ENCODE measurements at regions not wholly inside any gene's neighbourhood (a gene's known extent, or its start where the extent isn't known, plus 50 kb on each side); places are given as distances from the start of the nearest gene placed in this dataset.

DNA sequence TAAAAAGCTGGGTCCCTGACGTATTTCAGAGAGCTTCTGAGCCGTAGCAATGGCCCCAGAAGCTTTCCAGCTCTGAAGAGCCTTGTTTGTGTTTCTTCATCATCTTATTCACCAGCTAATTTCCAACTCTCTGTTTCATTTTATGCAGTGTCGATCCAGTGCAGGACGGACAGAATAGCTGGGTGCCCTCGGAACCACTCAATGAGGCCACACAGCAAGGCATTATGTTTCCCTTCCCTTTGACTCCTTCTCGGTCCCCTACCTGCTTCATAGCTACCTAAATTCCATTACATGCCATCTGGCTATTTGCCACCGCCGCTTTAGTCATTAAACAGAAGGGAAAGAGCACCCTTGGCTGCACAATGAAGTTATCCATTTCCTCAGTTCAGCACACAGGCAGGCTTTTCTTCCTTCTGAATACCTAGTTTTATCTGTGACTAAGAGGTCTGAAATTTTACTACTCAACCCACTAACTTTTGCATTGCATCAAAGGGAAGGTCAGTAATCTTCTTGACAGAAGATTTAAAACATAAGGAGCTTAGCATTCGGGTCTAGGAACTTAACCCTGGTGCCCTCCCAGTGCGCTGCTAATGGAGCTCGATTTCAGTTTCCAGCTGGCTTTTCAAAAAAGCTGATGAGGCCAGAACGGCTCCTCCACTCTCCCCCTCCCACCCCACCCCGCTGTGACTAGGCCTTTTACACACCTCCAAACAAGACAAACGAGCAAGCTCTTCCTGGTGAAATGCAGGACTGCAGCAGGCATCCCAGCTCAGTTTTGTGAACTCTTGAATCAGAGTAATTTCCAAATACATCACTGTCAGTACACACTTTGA is 176.8 kb downstream of the GXYLT1 start:
- DNase-seq (ENCODE audit: insufficient read length, low spot score) (no peak), FAIRE-seq (no peak)
- TF ChIP-seq POU2F2 (IDR thresholded peaks at IDR 0.05; ENCODE audit: low read depth, low read length) (no peak), POLR2A (IDR thresholded peaks at IDR 0.05; ENCODE audit: low read depth, low read length) (no peak), SPI1 (IDR thresholded peaks at IDR 0.05; ENCODE audit: low read depth, low read length) (no peak), PAX5 (IDR thresholded peaks at IDR 0.05; ENCODE audit: insufficient read depth, low read length, severe bottlenecking) (no peak), POLR2AphosphoS5 (IDR thresholded peaks at IDR 0.05; ENCODE audit: low read depth, low read length) (no peak), TAF1 (IDR thresholded peaks at IDR 0.05; ENCODE audit: low read depth, low read length) (no peak)

GRCh38 chr12:41966916-41967315 is 177.8 kb downstream of the GXYLT1 start:
- no peak for TF ChIP-seq POLR2AphosphoS5 (IDR thresholded peaks at IDR 0.05; ENCODE audit: low read depth, low read length)
- TF ChIP-seq PAX5 (IDR thresholded peaks at IDR 0.05; ENCODE audit: insufficient read depth, low read length, severe bottlenecking) = no peak
- TF ChIP-seq POU2F2 (IDR thresholded peaks at IDR 0.05; ENCODE audit: low read depth, low read length) = no peak
- TF ChIP-seq SPI1 (IDR thresholded peaks at IDR 0.05; ENCODE audit: low read depth, low read length) = no peak
- TF ChIP-seq POLR2A (IDR thresholded peaks at IDR 0.05; ENCODE audit: low read depth, low read length) = no peak
- no peak for TF ChIP-seq TAF1 (IDR thresholded peaks at IDR 0.05; ENCODE audit: low read depth, low read length)
- FAIRE-seq (no peak), DNase-seq (ENCODE audit: insufficient read length, low spot score) (no peak)

GRCh38 chr12:41966001-41966400 is 178.7 kb downstream of the GXYLT1 start:
- FAIRE-seq = no peak
- no peak for TF ChIP-seq POU2F2 (IDR thresholded peaks at IDR 0.05; ENCODE audit: low read depth, low read length)
- no peak for TF ChIP-seq SPI1 (IDR thresholded peaks at IDR 0.05; ENCODE audit: low read depth, low read length)
- TF ChIP-seq PAX5 (IDR thresholded peaks at IDR 0.05; ENCODE audit: insufficient read depth, low read length, severe bottlenecking) = no peak
- no peak for TF ChIP-seq TAF1 (IDR thresholded peaks at IDR 0.05; ENCODE audit: low read depth, low read length)
- TF ChIP-seq POLR2A (IDR thresholded peaks at IDR 0.05; ENCODE audit: low read depth, low read length) = no peak
- TF ChIP-seq POLR2AphosphoS5 (IDR thresholded peaks at IDR 0.05; ENCODE audit: low read depth, low read length) = no peak
- no peak for DNase-seq (ENCODE audit: insufficient read length, low spot score)

- no peak for FAIRE-seq
Observed at GRCh38 chr12:41963398-41963797, 181.3 kb downstream of the GXYLT1 start.

GRCh38 chr12:41962171-41962572 is 182.5 kb downstream of the GXYLT1 start:
- TF ChIP-seq POLR2A (IDR thresholded peaks at IDR 0.05; ENCODE audit: low read depth, low read length) = no peak
- no peak for TF ChIP-seq SPI1 (IDR thresholded peaks at IDR 0.05; ENCODE audit: low read depth, low read length)
- no peak for TF ChIP-seq POLR2AphosphoS5 (IDR thresholded peaks at IDR 0.05; ENCODE audit: low read depth, low read length)
- no peak for TF ChIP-seq POU2F2 (IDR thresholded peaks at IDR 0.05; ENCODE audit: low read depth, low read length)
- no peak for TF ChIP-seq PAX5 (IDR thresholded peaks at IDR 0.05; ENCODE audit: insufficient read depth, low read length, severe bottlenecking)
- TF ChIP-seq TAF1 (IDR thresholded peaks at IDR 0.05; ENCODE audit: low read depth, low read length) = no peak
- FAIRE-seq = no peak
- no peak for DNase-seq (ENCODE audit: insufficient read length, low spot score)

More at GRCh38 chr12:41963398-41963797, 181.3 kb downstream of the GXYLT1 start:
- no peak for TF ChIP-seq POLR2AphosphoS5 (IDR thresholded peaks at IDR 0.05; ENCODE audit: low read depth, low read length)
- no peak for TF ChIP-seq SPI1 (IDR thresholded peaks at IDR 0.05; ENCODE audit: low read depth, low read length)
- no peak for TF ChIP-seq PAX5 (IDR thresholded peaks at IDR 0.05; ENCODE audit: insufficient read depth, low read length, severe bottlenecking)
- DNase-seq (ENCODE audit: insufficient read length, low spot score) = no peak

- DNase-seq (ENCODE audit: insufficient read length, low spot score) (no peak), FAIRE-seq (no peak)
- TF ChIP-seq SPI1 (IDR thresholded peaks at IDR 0.05; ENCODE audit: low read depth, low read length) = no peak
Observed at GRCh38 chr12:41959271-41959670, 185.4 kb downstream of the GXYLT1 start.

DNA sequence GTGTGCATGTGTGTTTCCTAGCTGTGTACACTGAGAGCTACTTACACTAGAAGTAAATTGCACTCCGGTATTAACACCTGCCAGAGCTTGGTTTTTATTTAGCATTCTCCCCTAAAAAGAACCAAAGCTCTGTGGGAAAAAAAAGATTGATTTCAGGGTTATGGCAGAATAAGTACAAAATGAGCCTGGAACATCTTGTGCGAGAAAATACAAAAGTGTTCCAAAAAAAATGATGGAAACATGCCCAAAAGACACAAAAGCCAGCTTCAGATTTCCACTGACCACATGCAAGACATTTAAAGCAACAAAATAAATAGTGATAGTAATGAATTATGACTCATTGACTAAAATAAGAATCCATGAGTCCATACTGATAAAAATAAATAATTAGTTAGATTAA is 188.3 kb downstream of the GXYLT1 start:
- no peak for FAIRE-seq

DNA sequence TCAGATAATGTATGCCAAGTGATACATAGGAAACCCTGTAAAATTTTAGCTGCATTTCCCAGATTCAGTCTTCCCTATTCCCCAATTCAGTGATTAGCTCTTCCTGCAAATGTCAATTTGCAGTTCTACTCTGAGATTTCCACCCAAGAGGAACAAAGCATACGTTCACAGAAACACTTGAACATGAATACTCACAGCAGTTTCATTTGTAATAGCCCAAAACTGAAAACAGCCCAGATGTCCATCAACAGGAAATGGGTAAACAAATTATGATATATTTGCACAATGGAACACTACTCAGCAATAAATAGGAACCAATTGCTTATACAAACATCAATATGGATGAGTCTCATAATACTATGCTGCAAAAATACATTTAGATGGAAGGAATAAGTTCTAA is 194.2 kb downstream of the GXYLT1 start:
- FAIRE-seq (no peak), DNase-seq (ENCODE audit: insufficient read length, low spot score) (no peak)
- TF ChIP-seq POU2F2 (IDR thresholded peaks at IDR 0.05; ENCODE audit: low read depth, low read length) (no peak), POLR2AphosphoS5 (IDR thresholded peaks at IDR 0.05; ENCODE audit: low read depth, low read length) (no peak), POLR2A (IDR thresholded peaks at IDR 0.05; ENCODE audit: low read depth, low read length) (no peak), PAX5 (IDR thresholded peaks at IDR 0.05; ENCODE audit: insufficient read depth, low read length, severe bottlenecking) (no peak), SPI1 (IDR thresholded peaks at IDR 0.05; ENCODE audit: low read depth, low read length) (no peak), TAF1 (IDR thresholded peaks at IDR 0.05; ENCODE audit: low read depth, low read length) (no peak)

More for the DNA sequence above, 188.3 kb downstream of the GXYLT1 start:
- DNase-seq (ENCODE audit: insufficient read length, low spot score) = no peak
- TF ChIP-seq TAF1 (IDR thresholded peaks at IDR 0.05; ENCODE audit: low read depth, low read length) (no peak), POU2F2 (IDR thresholded peaks at IDR 0.05; ENCODE audit: low read depth, low read length) (no peak), POLR2A (IDR thresholded peaks at IDR 0.05; ENCODE audit: low read depth, low read length) (no peak), SPI1 (IDR thresholded peaks at IDR 0.05; ENCODE audit: low read depth, low read length) (no peak), PAX5 (IDR thresholded peaks at IDR 0.05; ENCODE audit: insufficient read depth, low read length, severe bottlenecking) (no peak), POLR2AphosphoS5 (IDR thresholded peaks at IDR 0.05; ENCODE audit: low read depth, low read length) (no peak)

- DNase-seq (ENCODE audit: insufficient read length, low spot score) = no peak
- TF ChIP-seq TAF1 (IDR thresholded peaks at IDR 0.05; ENCODE audit: low read depth, low read length) (no peak), POLR2A (IDR thresholded peaks at IDR 0.05; ENCODE audit: low read depth, low read length) (no peak), POU2F2 (IDR thresholded peaks at IDR 0.05; ENCODE audit: low read depth, low read length) (no peak), SPI1 (IDR thresholded peaks at IDR 0.05; ENCODE audit: low read depth, low read length) (no peak), PAX5 (IDR thresholded peaks at IDR 0.05; ENCODE audit: insufficient read depth, low read length, severe bottlenecking) (no peak), POLR2AphosphoS5 (IDR thresholded peaks at IDR 0.05; ENCODE audit: low read depth, low read length) (no peak)
- no peak for FAIRE-seq
Observed at GRCh38 chr12:41946106-41946505, 198.6 kb downstream of the GXYLT1 start.

DNA sequence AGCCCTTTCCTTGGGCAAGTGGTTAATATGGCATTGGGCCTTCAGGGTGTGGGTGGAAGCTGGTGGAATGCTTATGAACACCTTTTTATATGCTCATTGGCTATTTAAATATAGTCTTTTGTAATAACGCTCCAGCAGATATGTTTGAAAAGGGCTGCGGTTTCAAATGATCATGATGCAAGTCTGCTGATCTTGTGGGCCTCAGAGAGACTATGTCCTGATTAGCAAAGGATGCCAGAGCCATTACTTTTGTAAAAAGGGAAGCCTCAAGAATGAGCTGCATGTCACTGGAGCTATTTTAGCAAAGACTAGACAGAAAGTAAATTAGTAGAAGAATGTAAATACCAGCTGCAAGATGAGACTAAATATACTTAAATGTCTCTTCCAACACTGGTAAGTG is 200.5 kb downstream of the GXYLT1 start:
- DNase-seq (ENCODE audit: insufficient read length, low spot score) (no peak), FAIRE-seq (no peak)
- TF ChIP-seq SPI1 (IDR thresholded peaks at IDR 0.05; ENCODE audit: low read depth, low read length) = no peak
- TF ChIP-seq POU2F2 (IDR thresholded peaks at IDR 0.05; ENCODE audit: low read depth, low read length) = no peak
- no peak for TF ChIP-seq PAX5 (IDR thresholded peaks at IDR 0.05; ENCODE audit: insufficient read depth, low read length, severe bottlenecking)
- no peak for TF ChIP-seq POLR2AphosphoS5 (IDR thresholded peaks at IDR 0.05; ENCODE audit: low read depth, low read length)
- TF ChIP-seq POLR2A (IDR thresholded peaks at IDR 0.05; ENCODE audit: low read depth, low read length) = no peak
